NT2/D1 (cell line): ENCODE measurements at regions not wholly inside any gene's neighbourhood (a gene's known extent, or its start where the extent isn't known, plus 50 kb on each side); places are given as distances from the start of the nearest gene placed in this dataset.

ENCODE experiments used
- DNase-seq: peaks from one replicate; pipeline ENCODE4 v3.0.0-alpha.2; 2011; ENCODE audit warnings: low read depth, low spot score
- H3K27me3 ChIP-seq: 2 replicates; pipeline ENCODE4 v1.6.0; 2011; ENCODE audit warnings: mild to moderate bottlenecking; ENCODE audit not compliant: insufficient read length, insufficient read depth
- H3K36me3 ChIP-seq: 2 replicates; pipeline ENCODE4 v1.6.1; 2011; ENCODE audit warnings: mild to moderate bottlenecking, low read length, mixed read lengths; ENCODE audit not compliant: insufficient read depth, insufficient read length
- H3K4me1 ChIP-seq: 2 replicates; pipeline ENCODE4 v1.5.1; 2011; ENCODE audit not compliant: insufficient read depth, insufficient read length
- H3K4me3 ChIP-seq: 2 replicates; pipeline ENCODE4 v1.5.1; 2011; ENCODE audit warnings: low read depth; ENCODE audit not compliant: insufficient read length
- H3K9ac ChIP-seq: 2 replicates; pipeline ENCODE4 v1.6.0; 2011; ENCODE audit warnings: low read depth; ENCODE audit not compliant: insufficient read length
- H3K9me3 ChIP-seq: 2 replicates; pipeline ENCODE4 v1.5.1; 2011; ENCODE audit warnings: mild to moderate bottlenecking, low read length; ENCODE audit not compliant: insufficient read depth
- SUZ12 ChIP-seq: IDR thresholded peaks from 2 replicates; pipeline ENCODE4 v1.6.1; 2011; ENCODE audit not compliant: insufficient read length, insufficient read depth; ENCODE audit errors: extremely low read depth
- YY1 ChIP-seq: IDR thresholded peaks from 2 replicates; pipeline ENCODE4 v1.6.1; 2011; ENCODE audit not compliant: insufficient read length, insufficient read depth
- ZNF274 ChIP-seq: IDR thresholded peaks from 2 replicates; pipeline ENCODE4 v1.6.1; 2011; ENCODE audit warnings: mild to moderate bottlenecking, low read depth, low read length

DNA sequence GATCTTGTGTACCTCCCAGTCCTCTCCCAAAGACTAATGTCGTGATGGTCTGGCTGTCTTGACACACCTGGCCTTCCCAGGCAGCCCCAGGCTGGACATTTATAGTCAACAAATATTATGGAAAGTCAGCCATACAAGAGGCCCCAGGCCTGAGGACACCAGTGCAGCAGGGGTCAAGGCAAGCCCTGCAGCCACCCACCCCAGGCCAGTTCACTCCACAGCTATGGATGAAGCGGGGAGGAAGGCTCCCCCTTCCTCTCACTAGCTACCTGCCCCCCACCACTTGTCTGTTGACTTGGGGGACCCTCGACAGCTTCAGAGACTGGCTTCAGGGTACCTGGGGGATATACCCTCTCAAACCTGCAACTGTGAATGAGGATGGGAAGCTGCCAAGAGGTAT, 132.1 kb downstream of the MRPL14 start:
- Histone ChIP-seq H3K9me3 (peaks cover 5% of the 10 kb centered on the region; the same call in 1 of the 2 replicates), H3K4me1 (peaks cover 9% of the 10 kb centered on the region), H3K36me3 (no peaks in the 10 kb centered on the region), H3K27me3 (no peaks in the 10 kb centered on the region), H3K9ac (no peak overlapping the region), H3K4me3 (no peak overlapping the region)
- TF ChIP-seq YY1, result no peak
- no peak for TF ChIP-seq SUZ12
- no peak for TF ChIP-seq ZNF274
- no peak for DNase-seq

DNA sequence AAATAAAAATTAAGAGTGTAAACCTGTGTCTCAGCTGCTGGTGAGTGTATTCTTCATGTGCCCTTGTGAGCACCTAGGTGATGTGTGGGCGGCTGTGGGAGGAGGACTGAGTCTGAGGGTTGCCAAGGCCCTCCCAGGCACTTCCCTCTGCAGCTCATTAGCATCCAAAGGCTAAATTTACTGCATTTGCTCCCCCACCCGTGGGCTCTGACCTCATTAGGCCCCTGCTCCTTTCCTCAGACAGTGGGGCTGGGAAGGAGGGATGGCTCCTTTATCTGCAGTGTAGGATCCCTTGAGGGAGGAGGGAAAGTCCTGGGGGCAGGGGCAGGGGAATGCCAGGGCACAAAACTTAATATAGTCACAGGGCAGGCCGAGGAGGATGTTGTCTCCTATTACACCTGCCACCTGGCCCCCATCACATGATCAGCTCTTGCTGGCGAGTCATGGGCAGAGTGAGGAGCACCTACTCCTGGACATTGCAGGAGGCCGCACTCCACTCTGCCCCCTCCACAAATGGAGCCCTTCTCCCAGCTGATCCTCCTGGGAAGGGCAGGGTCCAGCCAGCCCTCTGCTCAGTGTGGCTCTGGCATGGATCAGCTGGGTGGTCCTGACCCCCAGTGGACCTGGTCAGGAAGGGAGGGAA, 133.2 kb downstream of the MRPL14 start:
- TF ChIP-seq ZNF274 (no peak), SUZ12 (no peak), YY1 (no peak)
- Histone ChIP-seq H3K36me3 (no peaks in the 10 kb centered on the region), H3K4me3 (no peak overlapping the region), H3K27me3 (no peaks in the 10 kb centered on the region), H3K9ac (peak overlapping the region; percentile 21), H3K4me1 (peaks cover 15% of the 10 kb centered on the region), H3K9me3 (peaks cover 2% of the 10 kb centered on the region; the same call in 1 of the 2 replicates)
- no peak for DNase-seq

DNA sequence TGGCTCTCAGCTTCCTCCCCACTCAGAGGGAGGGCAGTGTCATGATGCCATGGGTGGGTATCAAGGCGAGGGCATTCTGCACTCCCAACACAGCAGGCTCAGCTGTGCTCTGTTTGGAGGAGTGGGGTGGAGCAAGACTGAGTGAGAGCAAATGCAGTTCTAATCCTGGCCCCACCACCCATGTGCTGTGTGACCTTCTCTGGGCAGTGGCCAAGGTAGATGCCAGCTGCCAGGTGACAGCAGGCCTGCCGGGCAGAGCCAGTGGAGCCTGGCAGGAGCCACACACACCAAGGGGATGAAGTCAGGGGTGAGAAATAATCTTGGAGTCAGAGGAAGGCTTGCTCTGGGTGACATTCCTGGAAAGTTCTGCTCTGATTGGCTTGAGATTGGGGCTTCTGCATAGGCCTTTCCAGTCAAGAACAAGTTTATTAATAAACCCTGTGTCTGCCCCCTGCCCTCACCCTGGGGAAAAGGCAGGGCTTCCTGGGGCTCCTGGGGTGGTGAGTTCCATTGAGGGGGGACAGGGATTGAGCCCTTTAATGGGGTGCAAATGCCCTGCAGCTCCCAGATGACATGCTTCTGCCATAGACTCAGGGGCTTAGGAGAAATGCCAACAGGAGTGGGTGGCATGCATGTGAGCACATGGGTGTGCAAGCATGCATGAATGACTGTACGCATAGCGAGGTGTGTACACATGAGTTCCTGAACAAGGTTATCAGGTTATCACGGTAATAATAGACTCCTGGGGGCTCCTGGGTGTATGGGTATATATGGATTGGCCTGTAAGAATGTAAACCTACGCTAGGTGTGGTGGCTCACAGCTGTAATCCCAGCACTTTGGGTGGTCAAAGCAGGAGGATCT, 134.2 kb downstream of the MRPL14 start:
- Histone ChIP-seq H3K9ac (no peak overlapping the region), H3K9me3 (no peaks in the 10 kb centered on the region), H3K36me3 (no peaks in the 10 kb centered on the region), H3K27me3 (no peaks in the 10 kb centered on the region), H3K4me1 (peaks cover 15% of the 10 kb centered on the region), H3K4me3 (no peak overlapping the region)
- DNase-seq, result no peak
- TF ChIP-seq YY1, result no peak
- no peak for TF ChIP-seq SUZ12

DNA sequence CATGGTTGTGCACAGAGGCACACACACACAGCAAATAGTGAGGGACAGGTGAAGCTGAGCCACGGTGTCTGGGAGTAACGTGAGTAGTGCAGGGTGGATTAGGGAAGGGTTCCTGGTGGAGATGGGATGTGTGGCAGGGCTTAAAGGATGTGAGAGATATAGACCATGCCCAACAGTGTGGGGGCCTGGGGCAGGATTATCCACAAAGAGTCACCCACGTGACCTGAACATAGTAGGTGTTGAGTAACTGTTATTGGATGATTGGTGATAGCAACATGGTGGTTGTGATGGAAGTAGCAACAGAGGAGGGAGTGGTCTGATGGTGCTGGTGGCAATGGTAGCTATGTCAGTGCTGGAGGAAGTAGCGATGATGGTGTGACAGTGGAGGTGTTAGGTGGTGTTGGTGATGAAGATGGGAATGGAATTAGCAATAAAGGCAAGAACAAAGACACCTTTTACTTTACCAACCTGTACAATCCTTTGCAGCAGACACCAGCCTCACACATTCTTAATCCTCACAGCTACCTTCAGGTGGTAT, 135.1 kb downstream of the MRPL14 start:
- no peak overlapping the region for H3K4me3 ChIP-seq
- no peak for TF ChIP-seq YY1
- TF ChIP-seq SUZ12, result no peak
- TF ChIP-seq ZNF274, result no peak
- H3K4me1 ChIP-seq, result peaks cover 15% of the 10 kb centered on the region
- no peaks in the 10 kb centered on the region for H3K9me3 ChIP-seq
- H3K27me3 ChIP-seq, result no peaks in the 10 kb centered on the region
- no peaks in the 10 kb centered on the region for H3K36me3 ChIP-seq
- H3K9ac ChIP-seq, result no peak overlapping the region
- no peak for DNase-seq

DNA sequence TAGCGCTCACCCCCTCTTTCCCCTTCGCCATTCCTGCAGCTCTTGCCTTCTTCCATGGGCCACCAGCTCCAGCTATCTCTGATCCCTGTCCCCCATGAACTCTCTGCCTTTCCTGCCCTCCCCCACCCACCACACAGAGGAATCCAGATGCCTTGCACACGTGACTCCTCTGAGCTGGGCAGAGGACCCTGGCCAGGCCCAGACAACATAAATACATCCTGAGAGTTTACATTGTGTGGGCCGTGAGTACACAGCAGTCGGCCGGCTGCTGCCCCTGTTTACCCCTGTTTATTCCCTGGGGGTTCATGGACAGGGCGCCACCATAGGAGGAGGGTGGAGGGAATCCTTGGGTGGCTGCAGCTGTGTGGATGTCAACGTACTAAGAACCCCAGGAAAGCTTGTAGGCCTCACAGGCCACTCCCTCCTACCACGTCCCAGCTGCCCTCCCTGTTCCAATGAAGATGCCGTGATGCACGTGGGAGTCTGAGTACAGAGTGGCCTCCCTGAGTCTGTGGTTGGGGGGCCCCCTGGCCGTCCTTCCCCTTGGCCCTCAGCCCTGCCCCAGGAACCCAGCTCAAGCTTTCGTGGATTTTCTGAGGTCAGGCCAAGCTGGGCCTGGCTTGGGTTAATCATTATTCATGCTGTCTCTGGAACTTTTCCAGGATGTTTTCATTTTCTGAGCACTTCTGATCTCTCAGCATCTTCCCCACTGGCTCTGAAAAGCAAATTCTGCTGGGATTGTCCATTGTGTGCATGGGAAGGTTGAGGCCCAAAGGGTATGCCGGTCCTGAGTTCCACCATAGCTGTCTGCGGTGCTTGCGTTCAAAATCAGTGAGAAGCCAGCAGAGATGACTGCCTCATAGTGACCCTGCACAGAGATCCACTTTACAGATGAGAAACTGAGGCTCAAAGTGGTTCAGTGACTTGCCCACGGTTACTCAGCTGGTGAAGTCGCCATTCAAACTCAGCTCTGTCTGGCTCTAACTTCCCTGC, 136.3 kb downstream of the MRPL14 start:
- no peak for DNase-seq
- no peaks in the 10 kb centered on the region for H3K9me3 ChIP-seq
- H3K27me3 ChIP-seq, result peaks cover 3% of the 10 kb centered on the region
- no peak for TF ChIP-seq SUZ12
- TF ChIP-seq ZNF274, result no peak
- TF ChIP-seq YY1, result no peak
- H3K36me3 ChIP-seq, result no peaks in the 10 kb centered on the region
- no peak overlapping the region for H3K9ac ChIP-seq
- H3K4me1 ChIP-seq, result peaks cover 15% of the 10 kb centered on the region
- H3K4me3 ChIP-seq, result no peak overlapping the region

DNA sequence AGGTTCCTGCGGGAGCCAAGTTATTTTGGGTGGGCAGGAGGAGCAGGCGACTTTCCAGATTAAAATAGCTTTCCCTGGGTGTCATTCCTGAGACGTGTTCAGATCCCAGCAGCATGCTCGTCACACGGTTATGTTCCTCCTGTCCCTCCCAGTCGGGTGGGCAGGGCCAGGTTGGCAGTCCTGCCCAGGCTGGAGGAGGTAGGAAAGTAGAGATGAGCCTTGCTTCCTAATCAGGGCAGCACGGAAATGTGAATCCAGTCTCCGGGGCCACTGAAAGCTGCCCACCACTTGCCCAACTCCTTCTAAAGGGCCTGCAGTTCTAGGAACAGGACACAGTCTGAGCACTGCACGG, 137.0 kb downstream of the MRPL14 start:
- Histone ChIP-seq H3K4me1 (peaks cover 17% of the 10 kb centered on the region), H3K4me3 (no peak overlapping the region), H3K27me3 (peaks cover 3% of the 10 kb centered on the region), H3K36me3 (no peaks in the 10 kb centered on the region), H3K9me3 (no peaks in the 10 kb centered on the region), H3K9ac (peak overlapping the region; percentile 44)
- no peak for DNase-seq
- no peak for TF ChIP-seq YY1
- no peak for TF ChIP-seq ZNF274
- TF ChIP-seq SUZ12, result no peak
